ENCODE measurements at regions not wholly inside any gene's neighbourhood (a gene's known extent, or its start where the extent isn't known, plus 50 kb on each side); places are given as distances from the start of the nearest gene placed in this dataset. TPM values are rescaled to one million over a fixed set of nuclear protein-coding genes. Genes with fewer than 3 reads are reported as not detected.

GRCh38 chr2:37586663-37587317, 84.7 kb downstream of the CDC42EP3 start:
- TF ChIP-seq CTCF (IDR thresholded peaks at IDR 0.05; ENCODE audit: insufficient read depth, low read length) = no peak
- no peak overlapping the region for H3K4me3 ChIP-seq (ENCODE audit: low read depth, low read length)
- DNase-seq (ENCODE audit: low read depth) = no peak

GRCh38 chr2:37587817-37588216, 83.6 kb downstream of the CDC42EP3 start:
- H3K4me3 ChIP-seq (ENCODE audit: low read depth, low read length) = no peak overlapping the region
- TF ChIP-seq CTCF (IDR thresholded peaks at IDR 0.05; ENCODE audit: insufficient read depth, low read length) = no peak
- no peak for DNase-seq (ENCODE audit: low read depth)

GRCh38 chr2:37588316-37588777, 83.1 kb downstream of the CDC42EP3 start:
- no peak for TF ChIP-seq CTCF (IDR thresholded peaks at IDR 0.05; ENCODE audit: insufficient read depth, low read length)
- H3K4me3 ChIP-seq (ENCODE audit: low read depth, low read length) = no peak overlapping the region
- DNase-seq (ENCODE audit: low read depth) = no peak

GRCh38 chr2:37589298-37589697, 82.1 kb downstream of the CDC42EP3 start:
- no peak for TF ChIP-seq CTCF (IDR thresholded peaks at IDR 0.05; ENCODE audit: insufficient read depth, low read length)
- no peak overlapping the region for H3K4me3 ChIP-seq (ENCODE audit: low read depth, low read length)
- no peak for DNase-seq (ENCODE audit: low read depth)

- DNase-seq (ENCODE audit: low read depth) = no peak
- TF ChIP-seq CTCF (IDR thresholded peaks at IDR 0.05; ENCODE audit: insufficient read depth, low read length) = no peak
- H3K4me3 ChIP-seq (ENCODE audit: low read depth, low read length) = no peak overlapping the region
Observed at GRCh38 chr2:37590119-37590571, 81.3 kb downstream of the CDC42EP3 start.

Small RNA genes in the stretch of these regions (small RNA-seq; reads per million reads assigned to genes)
- not detected for gene RNU6-1116P
